ENCODE measurements at regions not wholly inside any gene's neighbourhood (a gene's known extent, or its start where the extent isn't known, plus 50 kb on each side); places are given as distances from the start of the nearest gene placed in this dataset.

- H3K9ac ChIP-seq (ENCODE audit: low read depth, low read length) = no peak overlapping the region
- H3K4me1 ChIP-seq (ENCODE audit: insufficient read depth, low read length) = peaks cover 11% of the 10 kb centered on the region
- no peak overlapping the region for H3K4me3 ChIP-seq (ENCODE audit: low read length)
- 100% methylated on average over 1 of the region's 3 CpGs for WGBS
- H3K9me3 ChIP-seq (ENCODE audit: insufficient read depth, low read depth, low read length) = no peaks in the 10 kb centered on the region
- H3K27me3 ChIP-seq (ENCODE audit: insufficient read depth, low read length) = no peaks in the 10 kb centered on the region
- no peak overlapping the region for H3K27ac ChIP-seq (ENCODE audit: low read depth, low read length)
- H3K36me3 ChIP-seq (ENCODE audit: insufficient read depth, low read length) = no peaks in the 10 kb centered on the region
Measured at GRCh38 chr4:110799211-110799610, 176.3 kb upstream of the PITX2 start.

DNA sequence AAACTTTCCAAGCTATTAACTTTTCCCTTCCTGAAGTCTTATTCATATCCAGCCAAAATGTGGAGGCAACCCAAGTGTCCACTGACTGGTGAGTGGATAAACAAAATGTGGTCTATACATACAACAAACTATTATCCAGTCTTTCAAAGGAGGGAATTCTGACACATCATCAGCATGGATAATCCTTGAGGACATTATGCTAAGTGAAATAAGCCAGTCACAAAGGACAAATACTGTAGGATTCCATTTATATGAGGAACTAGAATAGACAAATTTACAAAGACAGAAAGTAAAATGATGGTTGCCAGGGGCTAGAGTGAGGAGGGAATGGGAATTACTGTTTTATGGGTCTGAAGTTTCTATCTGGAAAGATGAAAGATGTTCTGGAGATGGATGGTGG is 178.7 kb upstream of the PITX2 start:
- no peaks in the 10 kb centered on the region for H3K9me3 ChIP-seq (ENCODE audit: insufficient read depth, low read depth, low read length)
- H3K36me3 ChIP-seq (ENCODE audit: insufficient read depth, low read length) = no peaks in the 10 kb centered on the region
- H3K9ac ChIP-seq (ENCODE audit: low read depth, low read length) = no peak overlapping the region
- H3K4me3 ChIP-seq (ENCODE audit: low read length) = no peak overlapping the region
- no peak overlapping the region for H3K27ac ChIP-seq (ENCODE audit: low read depth, low read length)
- H3K4me1 ChIP-seq (ENCODE audit: insufficient read depth, low read length) = peaks cover 4% of the 10 kb centered on the region; the same call in 1 of the 2 replicates
- no peaks in the 10 kb centered on the region for H3K27me3 ChIP-seq (ENCODE audit: insufficient read depth, low read length)

GRCh38 chr4:110808351-110808878 is 185.5 kb upstream of the PITX2 start:
- H3K27ac ChIP-seq (ENCODE audit: low read depth, low read length) = no peak overlapping the region
- no peaks in the 10 kb centered on the region for H3K4me1 ChIP-seq (ENCODE audit: insufficient read depth, low read length)
- no peaks in the 10 kb centered on the region for H3K36me3 ChIP-seq (ENCODE audit: insufficient read depth, low read length)
- no peak overlapping the region for H3K4me3 ChIP-seq (ENCODE audit: low read length)
- no peaks in the 10 kb centered on the region for H3K27me3 ChIP-seq (ENCODE audit: insufficient read depth, low read length)
- no peaks in the 10 kb centered on the region for H3K9me3 ChIP-seq (ENCODE audit: insufficient read depth, low read depth, low read length)
- WGBS = 97% methylated on average over 6 of the region's 6 CpGs
- no peak overlapping the region for H3K9ac ChIP-seq (ENCODE audit: low read depth, low read length)

- Histone ChIP-seq H3K27ac (ENCODE audit: low read depth, low read length) (no peak overlapping the region), H3K9ac (ENCODE audit: low read depth, low read length) (no peak overlapping the region), H3K4me3 (ENCODE audit: low read length) (no peak overlapping the region), H3K36me3 (ENCODE audit: insufficient read depth, low read length) (no peaks in the 10 kb centered on the region), H3K27me3 (ENCODE audit: insufficient read depth, low read length) (no peaks in the 10 kb centered on the region), H3K9me3 (ENCODE audit: insufficient read depth, low read depth, low read length) (no peaks in the 10 kb centered on the region), H3K4me1 (ENCODE audit: insufficient read depth, low read length) (no peaks in the 10 kb centered on the region)
- WGBS = 96% methylated on average over 3 of the region's 4 CpGs
Measured at GRCh38 chr4:110815950-110816349, 193.1 kb upstream of the PITX2 start.

DNA sequence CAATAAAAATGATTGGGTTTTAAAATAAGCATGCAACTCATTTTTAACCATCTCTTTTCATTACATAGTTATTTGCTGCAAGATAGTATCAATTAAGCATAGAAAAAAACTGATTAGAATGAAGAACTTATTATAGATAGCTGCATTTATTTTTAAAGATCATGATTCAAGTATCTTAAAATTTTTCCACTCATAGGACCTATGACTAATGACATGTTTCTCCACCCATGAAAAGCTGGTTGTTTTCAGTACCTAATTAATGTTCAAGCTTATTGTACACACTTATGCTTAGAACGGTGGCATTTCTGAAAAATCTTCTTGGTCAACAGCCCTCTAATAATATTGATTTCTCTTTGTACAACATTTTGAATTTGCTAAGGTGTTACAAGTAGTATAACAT is 193.5 kb upstream of the PITX2 start:
- H3K4me1 ChIP-seq (ENCODE audit: insufficient read depth, low read length) = no peaks in the 10 kb centered on the region
- no peak overlapping the region for H3K27ac ChIP-seq (ENCODE audit: low read depth, low read length)
- H3K9ac ChIP-seq (ENCODE audit: low read depth, low read length) = no peak overlapping the region
- no peaks in the 10 kb centered on the region for H3K36me3 ChIP-seq (ENCODE audit: insufficient read depth, low read length)
- H3K9me3 ChIP-seq (ENCODE audit: insufficient read depth, low read depth, low read length) = no peaks in the 10 kb centered on the region
- WGBS = 75% methylated on average over 1 of the region's 1 CpG
- no peaks in the 10 kb centered on the region for H3K27me3 ChIP-seq (ENCODE audit: insufficient read depth, low read length)
- H3K4me3 ChIP-seq (ENCODE audit: low read length) = no peak overlapping the region

DNA sequence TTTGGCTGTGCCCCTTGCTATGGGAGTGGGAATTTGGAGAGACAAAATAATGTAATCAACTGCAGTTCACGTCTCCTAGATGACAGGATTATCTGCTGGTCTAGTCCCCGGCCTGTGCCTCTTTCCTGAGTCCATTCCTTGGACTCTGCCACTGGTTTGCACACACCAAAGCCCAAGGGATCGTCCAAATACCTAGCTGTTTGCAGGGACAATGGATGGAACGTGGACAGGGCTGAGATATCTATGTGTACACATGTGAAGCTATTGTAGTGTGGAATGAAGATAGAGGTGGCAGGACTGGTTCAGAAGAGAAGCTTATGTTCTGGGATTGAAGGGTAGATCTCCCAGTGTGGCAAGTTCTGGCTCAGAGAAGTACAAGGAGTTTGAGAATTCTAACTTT is 198.3 kb upstream of the PITX2 start:
- no peak overlapping the region for H3K9ac ChIP-seq (ENCODE audit: low read depth, low read length)
- H3K4me3 ChIP-seq (ENCODE audit: low read length) = no peak overlapping the region
- H3K4me1 ChIP-seq (ENCODE audit: insufficient read depth, low read length) = no peaks in the 10 kb centered on the region
- H3K9me3 ChIP-seq (ENCODE audit: insufficient read depth, low read depth, low read length) = no peaks in the 10 kb centered on the region
- H3K27ac ChIP-seq (ENCODE audit: low read depth, low read length) = no peak overlapping the region
- H3K36me3 ChIP-seq (ENCODE audit: insufficient read depth, low read length) = no peaks in the 10 kb centered on the region
- H3K27me3 ChIP-seq (ENCODE audit: insufficient read depth, low read length) = no peaks in the 10 kb centered on the region
- 89% methylated on average over 4 of the region's 4 CpGs for WGBS

GRCh38 chr4:110823251-110823650 is 200.4 kb upstream of the PITX2 start:
- no peaks in the 10 kb centered on the region for H3K9me3 ChIP-seq (ENCODE audit: insufficient read depth, low read depth, low read length)
- WGBS = 91% methylated on average over 3 of the region's 3 CpGs
- H3K36me3 ChIP-seq (ENCODE audit: insufficient read depth, low read length) = no peaks in the 10 kb centered on the region

GRCh38 chr4:110824344-110824743 is 201.5 kb upstream of the PITX2 start:
- no peak overlapping the region for H3K9ac ChIP-seq (ENCODE audit: low read depth, low read length)
- H3K27ac ChIP-seq (ENCODE audit: low read depth, low read length) = no peak overlapping the region
- no peaks in the 10 kb centered on the region for H3K9me3 ChIP-seq (ENCODE audit: insufficient read depth, low read depth, low read length)

More at GRCh38 chr4:110823251-110823650, 200.4 kb upstream of the PITX2 start:
- Histone ChIP-seq H3K4me3 (ENCODE audit: low read length) (no peak overlapping the region), H3K4me1 (ENCODE audit: insufficient read depth, low read length) (no peaks in the 10 kb centered on the region), H3K27ac (ENCODE audit: low read depth, low read length) (no peak overlapping the region), H3K27me3 (ENCODE audit: insufficient read depth, low read length) (no peaks in the 10 kb centered on the region), H3K9ac (ENCODE audit: low read depth, low read length) (no peak overlapping the region)

DNA sequence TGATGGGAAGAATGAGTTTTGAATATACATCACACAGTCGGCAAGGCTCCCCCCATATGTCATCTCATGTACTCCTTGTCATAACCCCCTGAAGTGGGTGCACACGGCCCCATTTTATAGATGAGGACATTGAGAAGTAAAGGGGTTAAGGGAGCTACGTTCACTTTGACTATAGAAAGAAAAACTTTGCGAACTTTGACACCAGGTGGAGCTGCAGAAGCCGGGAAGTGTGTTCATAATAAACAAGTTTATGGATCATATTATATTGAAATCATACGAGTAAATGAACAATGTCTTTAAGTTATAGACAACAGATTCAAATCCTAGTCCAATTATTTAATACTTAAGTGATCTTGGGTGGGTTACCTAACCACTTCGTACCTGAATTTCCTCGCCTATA is 203.8 kb upstream of the PITX2 start:
- Histone ChIP-seq H3K27ac (ENCODE audit: low read depth, low read length) (no peak overlapping the region), H3K4me1 (ENCODE audit: insufficient read depth, low read length) (no peaks in the 10 kb centered on the region), H3K9ac (ENCODE audit: low read depth, low read length) (no peak overlapping the region), H3K9me3 (ENCODE audit: insufficient read depth, low read depth, low read length) (no peaks in the 10 kb centered on the region), H3K36me3 (ENCODE audit: insufficient read depth, low read length) (no peaks in the 10 kb centered on the region), H3K27me3 (ENCODE audit: insufficient read depth, low read length) (no peaks in the 10 kb centered on the region), H3K4me3 (ENCODE audit: low read length) (no peak overlapping the region)
- 85% methylated on average over 6 of the region's 8 CpGs for WGBS

More at GRCh38 chr4:110824344-110824743, 201.5 kb upstream of the PITX2 start:
- Histone ChIP-seq H3K4me1 (ENCODE audit: insufficient read depth, low read length) (no peaks in the 10 kb centered on the region), H3K4me3 (ENCODE audit: low read length) (no peak overlapping the region), H3K27me3 (ENCODE audit: insufficient read depth, low read length) (no peaks in the 10 kb centered on the region), H3K36me3 (ENCODE audit: insufficient read depth, low read length) (no peaks in the 10 kb centered on the region)
- WGBS = 93% methylated on average over 5 of the region's 5 CpGs

- no peak overlapping the region for H3K4me3 ChIP-seq (ENCODE audit: low read length)
- no peak overlapping the region for H3K27ac ChIP-seq (ENCODE audit: low read depth, low read length)
- H3K27me3 ChIP-seq (ENCODE audit: insufficient read depth, low read length) = no peaks in the 10 kb centered on the region
- H3K4me1 ChIP-seq (ENCODE audit: insufficient read depth, low read length) = no peaks in the 10 kb centered on the region
- H3K36me3 ChIP-seq (ENCODE audit: insufficient read depth, low read length) = no peaks in the 10 kb centered on the region
- H3K9ac ChIP-seq (ENCODE audit: low read depth, low read length) = no peak overlapping the region
- H3K9me3 ChIP-seq (ENCODE audit: insufficient read depth, low read depth, low read length) = no peaks in the 10 kb centered on the region
- 82% methylated on average over 2 of the region's 2 CpGs for WGBS
Measured at GRCh38 chr4:110830461-110830860, 207.6 kb upstream of the PITX2 start.

- 71% methylated on average over 7 of the region's 7 CpGs for WGBS
- no peaks in the 10 kb centered on the region for H3K9me3 ChIP-seq (ENCODE audit: insufficient read depth, low read depth, low read length)
Measured at GRCh38 chr4:110837896-110838450, 215.1 kb upstream of the PITX2 start.

DNA sequence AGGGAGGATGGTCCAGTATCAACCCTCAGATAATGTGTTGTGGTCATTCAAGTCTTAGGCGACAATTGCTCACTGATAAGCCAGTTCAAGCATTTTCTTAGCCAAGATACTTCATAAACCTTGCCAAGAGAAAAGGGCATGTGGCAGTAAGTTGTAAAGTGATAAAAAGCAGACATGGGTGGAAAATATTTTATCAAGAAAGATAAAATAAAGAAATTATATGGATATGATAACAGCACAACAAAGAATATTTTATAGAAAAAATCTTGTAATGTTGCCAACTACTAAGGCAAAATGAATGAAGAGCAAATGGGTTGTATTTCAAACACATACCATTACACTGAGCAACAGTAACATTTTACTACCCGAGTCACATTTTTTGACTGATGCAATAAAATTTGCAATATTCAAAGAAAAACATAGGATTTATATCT is 217.4 kb upstream of the PITX2 start:
- Histone ChIP-seq H3K27me3 (ENCODE audit: insufficient read depth, low read length) (no peaks in the 10 kb centered on the region), H3K9ac (ENCODE audit: low read depth, low read length) (no peak overlapping the region), H3K27ac (ENCODE audit: low read depth, low read length) (no peak overlapping the region), H3K4me3 (ENCODE audit: low read length) (no peak overlapping the region), H3K36me3 (ENCODE audit: insufficient read depth, low read length) (no peaks in the 10 kb centered on the region), H3K9me3 (ENCODE audit: insufficient read depth, low read depth, low read length) (no peaks in the 10 kb centered on the region), H3K4me1 (ENCODE audit: insufficient read depth, low read length) (peaks cover 11% of the 10 kb centered on the region; the same call in 1 of the 2 replicates)
- WGBS = 100% methylated on average over 1 of the region's 2 CpGs

More at GRCh38 chr4:110837896-110838450, 215.1 kb upstream of the PITX2 start:
- H3K4me1 ChIP-seq (ENCODE audit: insufficient read depth, low read length) = peaks cover 11% of the 10 kb centered on the region; the same call in 1 of the 2 replicates
- H3K9ac ChIP-seq (ENCODE audit: low read depth, low read length) = no peak overlapping the region
- no peak overlapping the region for H3K27ac ChIP-seq (ENCODE audit: low read depth, low read length)
- H3K36me3 ChIP-seq (ENCODE audit: insufficient read depth, low read length) = no peaks in the 10 kb centered on the region
- no peak overlapping the region for H3K4me3 ChIP-seq (ENCODE audit: low read length)
- H3K27me3 ChIP-seq (ENCODE audit: insufficient read depth, low read length) = no peaks in the 10 kb centered on the region
